ENCODE measurements at regions not wholly inside any gene's neighbourhood (a gene's known extent, or its start where the extent isn't known, plus 50 kb on each side); places are given as distances from the start of the nearest gene placed in this dataset.

DNA sequence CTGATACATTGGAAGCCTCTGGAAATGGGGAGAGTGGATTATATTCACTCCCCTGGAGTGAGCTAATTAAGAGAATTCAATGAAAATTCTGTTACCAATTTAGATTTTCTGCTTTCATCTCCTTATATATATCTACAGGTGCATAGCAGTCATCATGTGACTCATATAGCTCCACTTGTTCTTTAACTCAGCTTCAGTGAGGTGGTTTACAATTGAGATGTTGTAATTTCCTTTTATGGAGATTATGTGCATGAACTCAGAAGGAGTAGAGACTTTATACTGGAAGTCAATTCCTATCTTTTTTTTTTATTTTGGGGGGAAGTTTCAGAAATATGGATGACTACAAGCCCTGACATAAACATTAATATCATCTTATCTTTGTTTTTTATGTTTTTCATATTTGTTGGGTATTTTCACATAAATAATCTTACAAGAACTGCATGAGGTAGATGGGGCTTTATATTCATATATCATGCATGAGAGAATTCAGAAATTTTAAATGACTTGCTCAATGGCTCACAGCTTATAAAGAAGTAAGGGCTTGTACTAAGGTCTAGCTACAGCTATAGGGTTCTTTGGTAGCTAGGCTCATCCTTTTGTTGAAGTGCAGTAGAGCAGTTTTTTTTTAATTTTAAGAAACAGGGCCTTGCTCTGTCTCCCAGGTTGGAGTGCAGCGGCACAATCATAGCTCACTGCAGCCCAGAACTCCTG lies 92.3 kb upstream of the SCAF11 start:
- H3K4me1 ChIP-seq, result no peaks in the 10 kb centered on the region
- H3K4me3 ChIP-seq, result no peak overlapping the region
- no peak for DNase-seq (ENCODE audit: low spot score in 2 of 2)
- H3K27me3 ChIP-seq, result no peaks in the 10 kb centered on the region
- TF ChIP-seq, protein P1, sequence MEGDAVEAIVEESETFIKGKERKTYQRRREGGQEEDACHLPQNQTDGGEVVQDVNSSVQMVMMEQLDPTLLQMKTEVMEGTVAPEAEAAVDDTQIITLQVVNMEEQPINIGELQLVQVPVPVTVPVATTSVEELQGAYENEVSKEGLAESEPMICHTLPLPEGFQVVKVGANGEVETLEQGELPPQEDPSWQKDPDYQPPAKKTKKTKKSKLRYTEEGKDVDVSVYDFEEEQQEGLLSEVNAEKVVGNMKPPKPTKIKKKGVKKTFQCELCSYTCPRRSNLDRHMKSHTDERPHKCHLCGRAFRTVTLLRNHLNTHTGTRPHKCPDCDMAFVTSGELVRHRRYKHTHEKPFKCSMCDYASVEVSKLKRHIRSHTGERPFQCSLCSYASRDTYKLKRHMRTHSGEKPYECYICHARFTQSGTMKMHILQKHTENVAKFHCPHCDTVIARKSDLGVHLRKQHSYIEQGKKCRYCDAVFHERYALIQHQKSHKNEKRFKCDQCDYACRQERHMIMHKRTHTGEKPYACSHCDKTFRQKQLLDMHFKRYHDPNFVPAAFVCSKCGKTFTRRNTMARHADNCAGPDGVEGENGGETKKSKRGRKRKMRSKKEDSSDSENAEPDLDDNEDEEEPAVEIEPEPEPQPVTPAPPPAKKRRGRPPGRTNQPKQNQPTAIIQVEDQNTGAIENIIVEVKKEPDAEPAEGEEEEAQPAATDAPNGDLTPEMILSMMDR (IDR thresholded peaks at IDR 0.05), result no peak
- H3K27ac ChIP-seq, result no peak overlapping the region
- intact Hi-C loops (cut with DNase I), result no loop called here
- no peaks in the 10 kb centered on the region for H3K36me3 ChIP-seq
- H3K9me3 ChIP-seq, result peaks cover 0 to 15% of the 10 kb centered on the region in 2 donors

DNA sequence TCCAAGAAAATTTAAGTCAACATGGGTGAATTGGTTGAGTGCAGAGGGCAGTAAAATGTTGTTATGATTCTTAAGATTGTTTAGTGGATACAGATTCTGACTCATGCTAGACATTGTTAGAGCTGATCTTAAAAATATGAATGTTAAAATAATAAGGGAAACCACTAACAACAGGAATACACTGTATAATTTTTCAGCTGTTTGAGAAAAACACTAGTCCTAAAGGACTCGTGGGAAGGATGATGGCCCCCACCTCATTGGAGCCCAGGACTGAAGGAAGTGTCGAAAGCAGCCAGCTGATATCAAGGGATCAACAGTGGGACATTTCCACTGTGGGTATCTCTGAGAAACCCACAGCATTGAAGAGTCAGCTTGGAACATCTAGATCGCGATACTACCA lies 82.9 kb upstream of the SCAF11 start:
- Histone ChIP-seq H3K9me3 (peaks cover 0 to 10% of the 10 kb centered on the region in 2 donors), H3K27ac (no peak overlapping the region), H3K27me3 (no peaks in the 10 kb centered on the region), H3K4me1 (no peaks in the 10 kb centered on the region), H3K36me3 (no peaks in the 10 kb centered on the region), H3K4me3 (no peak overlapping the region)
- TF ChIP-seq, protein P1 (IDR thresholded peaks at IDR 0.05), result no peak
- intact Hi-C loops (cut with DNase I), result no loop called here
- no peak for DNase-seq (ENCODE audit: low spot score in 2 of 2)

- intact Hi-C loops (cut with DNase I), result no loop called here
- no peaks in the 10 kb centered on the region for H3K4me1 ChIP-seq
- H3K36me3 ChIP-seq, result no peaks in the 10 kb centered on the region
- no peaks in the 10 kb centered on the region for H3K27me3 ChIP-seq
- no peak overlapping the region for H3K27ac ChIP-seq
- TF ChIP-seq, protein P1 (IDR thresholded peaks at IDR 0.05), result peak; percentile 68 to 77 (median 73)
- peak in 1 of 2 donors; percentile 69 for DNase-seq (ENCODE audit: low spot score in 2 of 2)
- H3K9me3 ChIP-seq, result no peaks in the 10 kb centered on the region
- no peak overlapping the region for H3K4me3 ChIP-seq
Observed at GRCh38 chr12:46071769-46072624, 81.6 kb upstream of the SCAF11 start.

DNA sequence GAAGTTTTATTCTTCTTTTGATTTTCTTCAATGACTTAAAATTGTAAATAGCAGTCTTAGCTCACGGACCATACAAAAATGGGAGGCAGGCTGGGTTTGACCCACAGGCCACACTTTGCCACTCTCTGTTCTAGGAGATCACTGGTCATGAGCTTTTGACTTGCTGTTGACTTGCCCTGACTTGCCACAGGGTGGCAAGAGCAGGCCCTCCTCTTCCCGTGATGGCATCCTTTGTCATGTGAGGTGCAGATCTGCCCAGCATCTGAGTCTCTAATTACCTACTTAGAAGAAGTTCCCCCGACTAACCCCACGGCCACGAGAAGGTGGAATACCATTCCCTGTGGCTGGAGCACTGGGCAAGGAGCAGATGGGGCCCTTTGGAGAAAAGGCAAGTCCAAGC lies 81.0 kb upstream of the SCAF11 start:
- intact Hi-C loops (cut with DNase I), result no loop called here
- no peak for DNase-seq (ENCODE audit: low spot score in 2 of 2)

DNA sequence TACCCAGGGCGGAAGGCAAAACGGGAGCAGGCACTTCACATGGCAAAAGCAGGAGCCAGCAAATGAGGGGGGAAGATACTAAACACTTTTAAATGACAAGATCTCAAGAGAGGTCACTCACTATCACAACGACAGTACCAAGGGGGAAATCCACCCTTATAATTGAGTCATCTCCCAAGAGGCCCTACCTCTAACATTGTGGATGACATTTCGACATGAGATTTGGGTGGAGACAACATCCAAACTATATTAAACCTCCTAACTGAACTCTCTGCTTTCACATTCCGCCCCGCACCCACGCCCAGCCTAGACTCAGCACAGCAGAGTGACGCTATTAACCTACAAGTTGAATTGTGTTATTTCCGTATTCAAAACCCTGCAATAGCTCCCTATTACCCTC lies 76.7 kb upstream of the SCAF11 start:
- TF ChIP-seq, protein P1 (IDR thresholded peaks at IDR 0.05), result no peak
- H3K9me3 ChIP-seq, result no peaks in the 10 kb centered on the region
- no peaks in the 10 kb centered on the region for H3K36me3 ChIP-seq
- H3K27ac ChIP-seq, result no peak overlapping the region
- intact Hi-C loops (cut with DNase I), result no loop called here
- H3K4me1 ChIP-seq, result no peaks in the 10 kb centered on the region
- no peaks in the 10 kb centered on the region for H3K27me3 ChIP-seq
- H3K4me3 ChIP-seq, result no peak overlapping the region
- no peak for DNase-seq (ENCODE audit: low spot score in 2 of 2)

More for the DNA sequence above, 81.0 kb upstream of the SCAF11 start:
- Histone ChIP-seq H3K27me3 (no peaks in the 10 kb centered on the region), H3K36me3 (no peaks in the 10 kb centered on the region), H3K9me3 (no peaks in the 10 kb centered on the region), H3K4me3 (no peak overlapping the region), H3K27ac (no peak overlapping the region), H3K4me1 (no peaks in the 10 kb centered on the region)
- TF ChIP-seq, protein P1 (IDR thresholded peaks at IDR 0.05), result no peak

All from ascending aorta (tissue), 2 donors.